ENCODE measurements at regions not wholly inside any gene's neighbourhood (a gene's known extent, or its start where the extent isn't known, plus 50 kb on each side); places are given as distances from the start of the nearest gene placed in this dataset.

DNA sequence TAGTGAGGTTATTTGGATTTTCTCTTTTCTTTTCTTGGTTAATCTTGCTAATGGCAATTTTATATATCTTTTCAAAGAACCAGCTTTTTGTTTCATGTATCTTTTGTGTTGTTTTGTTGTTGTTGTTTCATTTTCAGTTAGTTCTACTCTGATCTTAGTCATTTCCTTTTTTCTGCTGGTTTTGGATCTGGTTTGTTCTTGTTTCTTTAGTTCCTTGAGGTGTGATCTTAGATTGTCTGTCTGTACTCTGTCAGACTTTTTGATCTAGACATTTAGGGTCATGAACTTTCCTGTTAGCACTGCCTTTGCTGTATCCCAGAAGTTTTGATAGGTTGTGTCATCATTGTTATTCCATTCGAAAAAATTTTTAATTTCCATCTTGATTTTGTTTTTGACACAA is 399.7 kb downstream of the TLE1 start:
- no peaks in the 10 kb centered on the region for H4K20me1 ChIP-seq (replicated peaks; ENCODE audit: control insufficient read depth, insufficient read depth, low read length)
- H3K27ac ChIP-seq (ENCODE audit: extremely low read depth, low read depth, low read length), result no peak overlapping the region
- 0% methylated on average over 1 of the region's 1 CpG for WGBS (ENCODE audit: insufficient coverage, low coverage, missing lambda C conversion rate)
- POLR2A ChIA-PET, result no interaction called here
- H3K36me3 ChIP-seq (ENCODE audit: control insufficient read depth, insufficient read depth, low read length), result no peaks in the 10 kb centered on the region
- no peaks in the 10 kb centered on the region for H3K9me1 ChIP-seq (ENCODE audit: control insufficient read depth, insufficient read depth, low read length)
- CTCF ChIA-PET (ENCODE audit: low intra/inter-chr PET ratio), result no interaction called here
- no peaks in the 10 kb centered on the region for H3K4me1 ChIP-seq (replicated peaks in 1 of 2; ENCODE audit: control insufficient read depth in 2 of 2, insufficient read depth in 2 of 2, low read length in 2 of 2)
- H3K9ac ChIP-seq (ENCODE audit: insufficient read depth in 1 of 2, low read depth in 2 of 2, low read length in 2 of 2), result no peak overlapping the region
- intact Hi-C loops (cut with micrococcal nuclease), result no loop called here
- no peak for FAIRE-seq
- in situ Hi-C loops (cut with MboI), result no loop called here
- ATAC-seq, result no peak
- no peak overlapping the region for H3K4me2 ChIP-seq (ENCODE audit: insufficient read depth, low read length)
- DNase-seq (ENCODE audit: extremely low read depth in 1 of 4, low spot score in 3 of 4), result no peak
- H3K27me3 ChIP-seq (ENCODE audit: control insufficient read depth in 2 of 2, insufficient read depth in 2 of 2, low read length in 2 of 2), result no peaks in the 10 kb centered on the region
- BruUV-seq (replicated peaks), result no TSS peak
- H3K79me2 ChIP-seq (ENCODE audit: control insufficient read depth, insufficient read depth, low read length), result no peaks in the 10 kb centered on the region
- TF ChIP-seq IRF2 (CRISPR knock-in tag; IDR thresholded peaks at IDR 0.05), result no peak
- no peak for TF ChIP-seq KAT2B (IDR thresholded peaks at IDR 0.05; ENCODE audit: low read depth, low read length)
- no peak for TF ChIP-seq RBFOX2 (IDR thresholded peaks at IDR 0.05; ENCODE audit: low read depth, low read length)
- TF ChIP-seq TAF1 (IDR thresholded peaks at IDR 0.05; ENCODE audit: control insufficient read depth, extremely low read depth, insufficient read depth, low read length, severe bottlenecking), result no peak
- TF ChIP-seq TFAM (CRISPR knock-in tag; conservative IDR thresholded peaks at IDR 0.05), result no peak
- no peak for TF ChIP-seq IFI16 (CRISPR knock-in tag; IDR thresholded peaks at IDR 0.05)
- no peak for TF ChIP-seq ZZZ3 (IDR thresholded peaks at IDR 0.05)
- TF ChIP-seq, protein P1, sequence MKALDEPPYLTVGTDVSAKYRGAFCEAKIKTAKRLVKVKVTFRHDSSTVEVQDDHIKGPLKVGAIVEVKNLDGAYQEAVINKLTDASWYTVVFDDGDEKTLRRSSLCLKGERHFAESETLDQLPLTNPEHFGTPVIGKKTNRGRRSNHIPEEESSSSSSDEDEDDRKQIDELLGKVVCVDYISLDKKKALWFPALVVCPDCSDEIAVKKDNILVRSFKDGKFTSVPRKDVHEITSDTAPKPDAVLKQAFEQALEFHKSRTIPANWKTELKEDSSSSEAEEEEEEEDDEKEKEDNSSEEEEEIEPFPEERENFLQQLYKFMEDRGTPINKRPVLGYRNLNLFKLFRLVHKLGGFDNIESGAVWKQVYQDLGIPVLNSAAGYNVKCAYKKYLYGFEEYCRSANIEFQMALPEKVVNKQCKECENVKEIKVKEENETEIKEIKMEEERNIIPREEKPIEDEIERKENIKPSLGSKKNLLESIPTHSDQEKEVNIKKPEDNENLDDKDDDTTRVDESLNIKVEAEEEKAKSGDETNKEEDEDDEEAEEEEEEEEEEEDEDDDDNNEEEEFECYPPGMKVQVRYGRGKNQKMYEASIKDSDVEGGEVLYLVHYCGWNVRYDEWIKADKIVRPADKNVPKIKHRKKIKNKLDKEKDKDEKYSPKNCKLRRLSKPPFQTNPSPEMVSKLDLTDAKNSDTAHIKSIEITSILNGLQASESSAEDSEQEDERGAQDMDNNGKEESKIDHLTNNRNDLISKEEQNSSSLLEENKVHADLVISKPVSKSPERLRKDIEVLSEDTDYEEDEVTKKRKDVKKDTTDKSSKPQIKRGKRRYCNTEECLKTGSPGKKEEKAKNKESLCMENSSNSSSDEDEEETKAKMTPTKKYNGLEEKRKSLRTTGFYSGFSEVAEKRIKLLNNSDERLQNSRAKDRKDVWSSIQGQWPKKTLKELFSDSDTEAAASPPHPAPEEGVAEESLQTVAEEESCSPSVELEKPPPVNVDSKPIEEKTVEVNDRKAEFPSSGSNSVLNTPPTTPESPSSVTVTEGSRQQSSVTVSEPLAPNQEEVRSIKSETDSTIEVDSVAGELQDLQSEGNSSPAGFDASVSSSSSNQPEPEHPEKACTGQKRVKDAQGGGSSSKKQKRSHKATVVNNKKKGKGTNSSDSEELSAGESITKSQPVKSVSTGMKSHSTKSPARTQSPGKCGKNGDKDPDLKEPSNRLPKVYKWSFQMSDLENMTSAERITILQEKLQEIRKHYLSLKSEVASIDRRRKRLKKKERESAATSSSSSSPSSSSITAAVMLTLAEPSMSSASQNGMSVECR (CRISPR knock-in tag; IDR thresholded peaks at IDR 0.05), result no peak
- TF ChIP-seq MTA2 (IDR thresholded peaks at IDR 0.05; ENCODE audit: low read depth), result no peak
- TF ChIP-seq SNRNP70 (optimal IDR thresholded peaks at IDR 0.05; ENCODE audit: low read depth, low read length), result no peak
- TF ChIP-seq ZBTB5 (IDR thresholded peaks at IDR 0.05), result no peak
- TF ChIP-seq ZEB2 (IDR thresholded peaks at IDR 0.05), result no peak
- TF ChIP-seq COPS2 (conservative IDR thresholded peaks at IDR 0.05), result no peak
- TF ChIP-seq LARP7 (IDR thresholded peaks at IDR 0.05), result no peak
- H3K9me3 ChIP-seq (replicated peaks; ENCODE audit: control insufficient read depth, insufficient read depth, low read depth, low read length), result no peaks in the 10 kb centered on the region
- no peak overlapping the region for H3K4me3 ChIP-seq
- H2AFZ ChIP-seq (ENCODE audit: low read depth, low read length), result no peak overlapping the region
